Spinal cord (tissue), 9 donors: ENCODE measurements at regions not wholly inside any gene's neighbourhood (a gene's known extent, or its start where the extent isn't known, plus 50 kb on each side); places are given as distances from the start of the nearest gene placed in this dataset.

ENCODE experiments used
- DNase-seq, 6 donors: peaks; one replicate each; pipeline versions ENCODE4 v3.0.0 to v3.0.0-alpha.2; 2013 to 2015; ENCODE audit warnings: low spot score in 6 of 6, low read depth in 4 of 6
- H3K27ac ChIP-seq: one replicate; pipeline ENCODE4 v1.5.1; 2013; ENCODE audit warnings: low read depth, low read length, control low read depth
- H3K27me3 ChIP-seq: one replicate; pipeline ENCODE4 v1.6.1; 2013; ENCODE audit warnings: low read length; ENCODE audit not compliant: control insufficient read depth, insufficient read depth
- H3K36me3 ChIP-seq: one replicate; pipeline ENCODE4 v1.6.1; 2013; ENCODE audit warnings: low read length; ENCODE audit not compliant: control insufficient read depth, insufficient read depth
- H3K4me1 ChIP-seq: one replicate; pipeline ENCODE4 v1.6.1; 2013; ENCODE audit warnings: low read length; ENCODE audit not compliant: control insufficient read depth, insufficient read depth
- H3K4me3 ChIP-seq: one replicate; pipeline ENCODE4 v1.5.1; 2013; ENCODE audit warnings: low read depth, low read length, control low read depth
- H3K9me3 ChIP-seq: one replicate; pipeline ENCODE4 v1.6.1; 2013; ENCODE audit warnings: low read length; ENCODE audit not compliant: control insufficient read depth, insufficient read depth
- WGBS: methylation state at CpG from one replicate; pipeline ENCODE4 v1.1.5; 2013; ENCODE audit warnings: missing lambda C conversion rate; ENCODE audit not compliant: insufficient coverage; 5-methylcytosine and 5-hydroxymethylcytosine counted together
- donor health status: healthy.

GRCh38 chrX:110418316-110419235, 59.9 kb downstream of the RTL9 start:
- 30% methylated on average over 6 of the region's 22 CpGs for WGBS
- Histone ChIP-seq H3K4me3 (no peak overlapping the region), H3K27me3 (peaks cover 20% of the 10 kb centered on the region), H3K4me1 (peaks cover 12% of the 10 kb centered on the region), H3K36me3 (no peaks in the 10 kb centered on the region), H3K9me3 (no peaks in the 10 kb centered on the region), H3K27ac (no peak overlapping the region)
- peak in 4 of 6 donors; percentile 32 to 89 (median 54) for DNase-seq

GRCh38 chrX:110419512-110419911, 60.9 kb downstream of the RTL9 start:
- no peak overlapping the region for H3K4me3 ChIP-seq
- no peak for DNase-seq
- H3K27me3 ChIP-seq = peaks cover 19% of the 10 kb centered on the region
- H3K4me1 ChIP-seq = peaks cover 12% of the 10 kb centered on the region
- no CpG with 5 or more reads among the region's 1 CpG for WGBS
- H3K36me3 ChIP-seq = no peaks in the 10 kb centered on the region
- H3K9me3 ChIP-seq = no peaks in the 10 kb centered on the region
- H3K27ac ChIP-seq = no peak overlapping the region

GRCh38 chrX:110420771-110421499, 62.3 kb downstream of the RTL9 start:
- H3K27ac ChIP-seq = no peak overlapping the region
- peaks cover 25% of the 10 kb centered on the region for H3K27me3 ChIP-seq
- DNase-seq = peak in 1 of 6 donors; percentile 47
- no peak overlapping the region for H3K4me3 ChIP-seq
- H3K9me3 ChIP-seq = no peaks in the 10 kb centered on the region
- 41% methylated on average over 5 of the region's 9 CpGs for WGBS
- H3K4me1 ChIP-seq = peaks cover 12% of the 10 kb centered on the region
- H3K36me3 ChIP-seq = no peaks in the 10 kb centered on the region

DNA sequence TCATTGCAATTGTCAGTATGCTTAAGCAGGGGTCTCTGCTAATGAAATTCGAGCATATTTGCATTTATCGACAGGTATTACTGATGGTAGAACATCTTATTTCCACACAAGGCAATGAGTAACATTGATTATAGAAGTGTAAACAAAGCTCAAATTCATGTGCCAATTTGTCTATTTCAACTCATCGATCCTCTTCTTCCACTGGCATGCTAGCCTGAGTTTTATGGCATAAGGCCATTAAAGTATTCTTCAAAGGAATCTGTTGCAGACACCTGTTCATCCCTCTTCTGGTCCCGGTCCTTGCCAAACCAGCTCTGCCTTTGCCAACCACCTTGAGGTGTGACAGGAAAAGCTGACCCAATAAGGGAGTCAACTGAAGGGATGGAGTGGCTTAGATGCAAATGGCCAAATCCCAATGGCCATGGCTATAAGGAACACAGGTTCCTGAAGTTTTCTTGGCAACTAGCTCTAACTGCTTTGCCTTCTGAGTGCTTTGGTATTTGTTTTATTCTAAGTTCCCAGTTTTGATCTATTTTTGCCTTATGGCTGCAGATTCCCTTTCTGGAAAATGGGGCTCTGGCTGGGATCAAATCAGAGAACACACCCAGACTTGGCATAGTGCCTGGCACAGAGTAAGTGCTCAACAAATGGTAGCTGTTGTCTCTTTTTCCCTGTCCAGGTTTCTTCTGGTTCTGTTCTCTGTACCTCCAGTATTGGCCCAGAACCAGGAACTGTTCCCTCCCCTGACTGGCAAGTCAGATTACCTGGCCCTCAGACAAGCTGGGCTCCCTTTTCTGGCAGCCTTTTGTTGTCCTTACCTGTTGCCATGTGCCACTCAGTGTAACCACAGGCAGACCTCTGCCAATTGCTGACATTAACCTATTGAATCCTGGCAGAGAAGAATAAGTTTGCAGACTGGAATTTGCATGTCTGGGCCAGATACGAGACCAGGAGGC, 63.1 kb downstream of the RTL9 start:
- WGBS = 68% methylated on average over 2 of the region's 5 CpGs
- peak in 1 of 6 donors; percentile 35 for DNase-seq
- Histone ChIP-seq H3K27me3 (peaks cover 26% of the 10 kb centered on the region), H3K4me1 (peaks cover 12% of the 10 kb centered on the region), H3K4me3 (no peak overlapping the region), H3K27ac (no peak overlapping the region), H3K36me3 (no peaks in the 10 kb centered on the region), H3K9me3 (no peaks in the 10 kb centered on the region)

- DNase-seq = peak in 1 of 6 donors; percentile 63
- Histone ChIP-seq H3K9me3 (no peaks in the 10 kb centered on the region), H3K36me3 (no peaks in the 10 kb centered on the region), H3K27ac (no peak overlapping the region), H3K27me3 (peaks cover 26% of the 10 kb centered on the region), H3K4me1 (no peaks in the 10 kb centered on the region), H3K4me3 (no peak overlapping the region)
- 25% methylated on average over 1 of the region's 9 CpGs for WGBS
Measured at GRCh38 chrX:110425222-110426154, 66.8 kb downstream of the RTL9 start.

- no peak for DNase-seq
- Histone ChIP-seq H3K4me1 (no peaks in the 10 kb centered on the region), H3K27me3 (peaks cover 21% of the 10 kb centered on the region), H3K4me3 (no peak overlapping the region), H3K27ac (no peak overlapping the region), H3K36me3 (no peaks in the 10 kb centered on the region), H3K9me3 (no peaks in the 10 kb centered on the region)
- WGBS = 54% methylated on average over 2 of the region's 6 CpGs
Measured at GRCh38 chrX:110426155-110426504, 67.5 kb downstream of the RTL9 start.

DNA sequence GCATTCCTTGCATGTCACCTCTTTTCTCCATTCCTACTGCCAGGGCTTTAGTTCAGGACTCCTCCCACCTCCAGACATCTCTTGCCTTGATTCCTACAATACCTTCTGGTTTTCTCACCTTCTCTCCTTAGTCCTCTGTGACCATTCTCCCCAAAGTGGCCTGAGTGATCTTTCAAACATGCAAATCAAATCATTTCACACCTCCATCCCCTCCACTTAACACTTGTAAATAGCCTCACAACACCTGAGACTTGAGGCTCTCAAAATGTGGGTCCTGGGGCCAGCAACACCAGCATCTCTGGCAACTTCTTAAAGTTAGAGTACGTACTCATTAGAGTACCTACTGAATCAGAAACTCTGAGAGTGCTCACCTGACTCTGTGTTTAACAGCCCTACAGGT, 68.4 kb downstream of the RTL9 start:
- no peaks in the 10 kb centered on the region for H3K9me3 ChIP-seq
- no CpG with 5 or more reads among the region's 1 CpG for WGBS
- no peak overlapping the region for H3K27ac ChIP-seq
- no peaks in the 10 kb centered on the region for H3K4me1 ChIP-seq
- H3K27me3 ChIP-seq = peaks cover 14% of the 10 kb centered on the region
- H3K4me3 ChIP-seq = no peak overlapping the region
- no peaks in the 10 kb centered on the region for H3K36me3 ChIP-seq
- DNase-seq = no peak

DNA sequence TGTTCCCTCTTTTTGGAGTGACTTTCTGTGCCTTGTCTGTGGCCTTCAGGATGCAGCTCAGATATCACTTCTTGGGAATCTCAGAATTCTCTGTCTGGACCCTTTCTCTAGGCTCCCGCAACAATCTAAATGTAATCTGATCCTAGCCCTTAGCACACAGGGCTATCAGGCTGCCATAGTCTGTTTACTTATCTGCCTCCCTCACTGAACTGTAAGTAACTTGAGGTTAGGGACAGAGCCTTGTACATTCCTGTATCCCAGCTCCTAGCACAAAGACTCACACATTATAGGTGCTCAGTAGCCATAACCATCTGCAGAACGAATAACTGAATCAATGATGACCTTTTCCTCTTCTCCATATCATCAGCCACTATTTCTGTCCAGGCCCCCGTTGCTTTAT, 69.5 kb downstream of the RTL9 start:
- no peak overlapping the region for H3K4me3 ChIP-seq
- DNase-seq = no peak
- H3K27ac ChIP-seq = no peak overlapping the region
- no peaks in the 10 kb centered on the region for H3K9me3 ChIP-seq
- H3K4me1 ChIP-seq = no peaks in the 10 kb centered on the region
- WGBS = 67% methylated on average over 3 of the region's 3 CpGs
- peaks cover 16% of the 10 kb centered on the region for H3K27me3 ChIP-seq
- H3K36me3 ChIP-seq = no peaks in the 10 kb centered on the region
